ENCODE measurements at regions not wholly inside any gene's neighbourhood (a gene's known extent, or its start where the extent isn't known, plus 50 kb on each side); places are given as distances from the start of the nearest gene placed in this dataset.

DNA sequence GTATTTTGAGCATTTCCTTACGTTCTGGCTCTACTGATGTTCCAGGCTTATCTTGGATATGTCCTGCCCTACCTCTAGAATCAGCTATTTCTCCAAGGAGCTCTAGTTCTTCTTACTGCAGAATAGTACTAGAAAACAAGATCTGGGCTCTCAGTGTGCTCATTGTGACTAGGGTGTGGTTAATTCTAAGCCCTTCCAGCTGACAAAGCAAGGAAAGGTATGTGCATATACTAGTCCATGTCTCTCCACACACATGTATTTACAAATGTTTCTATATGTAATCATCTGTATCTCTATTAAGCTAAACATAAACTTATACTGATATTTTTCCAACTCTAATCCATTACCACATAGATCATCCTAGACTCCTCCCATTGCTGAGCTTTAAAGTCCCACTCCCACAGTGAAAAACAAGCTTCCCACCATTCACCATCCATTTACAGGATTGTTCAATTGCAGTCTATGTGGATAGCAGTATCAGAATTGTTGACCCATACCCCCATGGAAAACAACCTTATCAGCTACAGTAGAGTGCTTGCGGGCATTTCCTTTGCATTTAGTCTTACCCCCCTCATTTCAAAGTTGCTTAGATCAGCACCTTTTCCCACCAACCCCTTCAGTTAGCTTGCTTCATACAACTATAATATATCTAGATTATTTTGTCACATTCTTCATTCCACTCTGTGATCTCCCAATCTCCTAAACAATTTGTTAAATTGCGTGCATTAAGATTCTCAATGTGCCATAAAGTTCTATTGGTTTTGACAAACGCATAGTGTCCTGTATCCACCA lies 194.5 kb downstream of the SOX9 start:
- no peak for DNase-seq (ENCODE audit: low spot score)
- TF ChIP-seq, protein P1, sequence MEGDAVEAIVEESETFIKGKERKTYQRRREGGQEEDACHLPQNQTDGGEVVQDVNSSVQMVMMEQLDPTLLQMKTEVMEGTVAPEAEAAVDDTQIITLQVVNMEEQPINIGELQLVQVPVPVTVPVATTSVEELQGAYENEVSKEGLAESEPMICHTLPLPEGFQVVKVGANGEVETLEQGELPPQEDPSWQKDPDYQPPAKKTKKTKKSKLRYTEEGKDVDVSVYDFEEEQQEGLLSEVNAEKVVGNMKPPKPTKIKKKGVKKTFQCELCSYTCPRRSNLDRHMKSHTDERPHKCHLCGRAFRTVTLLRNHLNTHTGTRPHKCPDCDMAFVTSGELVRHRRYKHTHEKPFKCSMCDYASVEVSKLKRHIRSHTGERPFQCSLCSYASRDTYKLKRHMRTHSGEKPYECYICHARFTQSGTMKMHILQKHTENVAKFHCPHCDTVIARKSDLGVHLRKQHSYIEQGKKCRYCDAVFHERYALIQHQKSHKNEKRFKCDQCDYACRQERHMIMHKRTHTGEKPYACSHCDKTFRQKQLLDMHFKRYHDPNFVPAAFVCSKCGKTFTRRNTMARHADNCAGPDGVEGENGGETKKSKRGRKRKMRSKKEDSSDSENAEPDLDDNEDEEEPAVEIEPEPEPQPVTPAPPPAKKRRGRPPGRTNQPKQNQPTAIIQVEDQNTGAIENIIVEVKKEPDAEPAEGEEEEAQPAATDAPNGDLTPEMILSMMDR (IDR thresholded peaks at IDR 0.05; ENCODE audit: unreplicated experiment), result no peak
- no peak overlapping the region for H3K4me3 Mint-ChIP-seq (ENCODE audit: unreplicated experiment)
- H3K27ac Mint-ChIP-seq (ENCODE audit: unreplicated experiment), result no peak overlapping the region
- no peaks in the 10 kb centered on the region for H3K27me3 Mint-ChIP-seq (ENCODE audit: unreplicated experiment)
- H3K9me3 Mint-ChIP-seq (ENCODE audit: unreplicated experiment), result peaks cover under 1% of the 10 kb centered on the region
- H3K36me3 Mint-ChIP-seq (ENCODE audit: low read depth, unreplicated experiment), result no peaks in the 10 kb centered on the region
- H3K4me1 Mint-ChIP-seq (ENCODE audit: unreplicated experiment), result peaks cover 10% of the 10 kb centered on the region

DNA sequence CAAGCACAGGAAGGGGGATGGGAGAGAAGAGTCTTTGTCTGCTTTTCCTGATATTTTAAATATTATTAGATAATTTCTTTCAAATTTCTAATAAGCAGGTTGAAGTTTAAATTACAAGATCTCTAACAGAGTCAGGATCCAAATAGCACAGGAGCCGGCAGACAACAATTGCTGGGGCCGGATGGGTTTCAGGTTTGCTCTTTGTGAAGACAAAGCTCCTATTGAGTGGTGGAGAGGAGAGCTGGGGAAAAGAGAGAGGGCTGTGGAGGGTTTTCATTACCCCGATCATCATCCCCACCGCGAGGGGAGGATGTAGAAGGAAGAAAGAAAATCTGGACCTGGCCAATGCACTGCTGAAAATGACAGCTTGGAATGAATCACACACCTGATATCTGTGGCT lies 197.3 kb downstream of the SOX9 start:
- Mint-ChIP-seq H3K9me3 (ENCODE audit: unreplicated experiment) (peaks cover 5% of the 10 kb centered on the region), H3K27ac (ENCODE audit: unreplicated experiment) (no peak overlapping the region), H3K36me3 (ENCODE audit: low read depth, unreplicated experiment) (no peaks in the 10 kb centered on the region), H3K4me3 (ENCODE audit: unreplicated experiment) (no peak overlapping the region), H3K27me3 (ENCODE audit: unreplicated experiment) (no peaks in the 10 kb centered on the region), H3K4me1 (ENCODE audit: unreplicated experiment) (peaks cover 10% of the 10 kb centered on the region)
- TF ChIP-seq, protein P1 (IDR thresholded peaks at IDR 0.05; ENCODE audit: unreplicated experiment), result no peak
- no peak for DNase-seq (ENCODE audit: low spot score)

DNA sequence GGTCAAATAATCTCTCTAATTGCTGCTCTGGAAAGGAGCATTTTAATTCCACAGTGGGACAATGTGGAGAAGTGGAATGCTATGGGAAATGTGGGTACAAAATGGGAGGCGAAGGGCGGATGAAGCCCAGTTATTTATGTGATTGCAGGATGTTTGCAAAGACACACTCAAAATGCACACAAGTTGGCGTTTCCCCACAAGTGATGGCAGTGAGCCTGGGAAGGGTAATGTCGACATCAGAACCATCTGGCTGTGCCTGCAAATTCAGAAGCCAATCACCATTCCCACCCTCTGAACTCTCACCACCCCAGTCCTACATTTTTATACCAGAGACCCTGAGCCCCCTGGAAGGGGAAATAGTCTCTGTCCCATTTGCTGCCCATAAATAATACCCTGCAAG lies 201.1 kb downstream of the SOX9 start:
- peaks cover 5% of the 10 kb centered on the region for H3K9me3 Mint-ChIP-seq (ENCODE audit: unreplicated experiment)

DNA sequence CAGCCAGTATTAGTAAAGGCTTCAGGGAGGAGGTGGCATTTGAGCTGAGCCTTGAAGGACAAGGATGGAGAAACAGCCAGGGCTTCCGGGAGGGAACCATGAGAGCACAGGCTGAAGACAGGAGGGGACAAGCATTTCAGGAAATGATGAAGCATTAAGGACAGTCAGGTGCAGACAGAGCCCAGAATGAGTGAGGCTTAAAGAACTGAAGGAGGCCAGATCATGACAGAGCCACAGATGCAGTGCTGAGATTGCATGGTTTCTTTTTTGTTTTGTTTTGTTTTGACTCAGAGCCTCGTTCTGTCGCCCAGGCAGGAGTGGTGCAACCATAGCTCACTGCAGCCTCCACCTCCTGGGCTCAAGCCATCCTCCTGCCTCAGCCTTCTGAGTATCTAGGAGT lies 211.5 kb downstream of the SOX9 start:
- no peak overlapping the region for H3K27ac Mint-ChIP-seq (ENCODE audit: unreplicated experiment)
- H3K9me3 Mint-ChIP-seq (ENCODE audit: unreplicated experiment), result no peaks in the 10 kb centered on the region
- peaks cover 12% of the 10 kb centered on the region for H3K27me3 Mint-ChIP-seq (ENCODE audit: unreplicated experiment)

More for the DNA sequence above, 201.1 kb downstream of the SOX9 start:
- H3K4me3 Mint-ChIP-seq (ENCODE audit: unreplicated experiment), result no peak overlapping the region
- no peak for DNase-seq (ENCODE audit: low spot score)
- TF ChIP-seq, protein P1 (IDR thresholded peaks at IDR 0.05; ENCODE audit: unreplicated experiment), result no peak
- H3K4me1 Mint-ChIP-seq (ENCODE audit: unreplicated experiment), result peaks cover 10% of the 10 kb centered on the region
- H3K27ac Mint-ChIP-seq (ENCODE audit: unreplicated experiment), result no peak overlapping the region
- no peaks in the 10 kb centered on the region for H3K36me3 Mint-ChIP-seq (ENCODE audit: low read depth, unreplicated experiment)
- H3K27me3 Mint-ChIP-seq (ENCODE audit: unreplicated experiment), result no peaks in the 10 kb centered on the region

DNA sequence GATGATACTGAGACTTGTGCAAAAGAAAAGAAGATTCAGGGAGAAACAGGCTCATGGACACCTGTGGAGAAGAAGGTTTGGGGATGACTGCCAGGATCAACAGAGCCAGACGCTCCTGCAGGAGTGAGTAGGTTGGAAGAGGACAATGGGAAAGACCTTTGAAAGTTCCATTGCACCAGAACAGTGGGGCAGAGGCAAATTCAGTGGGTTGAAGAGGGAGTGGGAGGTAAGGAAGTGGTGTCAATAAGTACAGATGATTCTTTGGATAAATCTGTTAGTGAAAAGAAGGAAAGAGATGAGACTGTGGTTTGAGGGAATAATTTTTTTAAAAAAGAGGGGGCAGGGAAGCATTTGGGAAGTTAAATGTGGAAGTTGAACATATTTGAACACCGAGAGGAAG lies 212.8 kb downstream of the SOX9 start:
- TF ChIP-seq, protein P1 (IDR thresholded peaks at IDR 0.05; ENCODE audit: unreplicated experiment), result no peak
- Mint-ChIP-seq H3K9me3 (ENCODE audit: unreplicated experiment) (no peaks in the 10 kb centered on the region), H3K4me3 (ENCODE audit: unreplicated experiment) (no peak overlapping the region), H3K27me3 (ENCODE audit: unreplicated experiment) (peaks cover 13% of the 10 kb centered on the region), H3K36me3 (ENCODE audit: low read depth, unreplicated experiment) (no peaks in the 10 kb centered on the region), H3K27ac (ENCODE audit: unreplicated experiment) (no peak overlapping the region), H3K4me1 (ENCODE audit: unreplicated experiment) (peaks cover 7% of the 10 kb centered on the region)
- no peak for DNase-seq (ENCODE audit: low spot score)

More for the DNA sequence above, 211.5 kb downstream of the SOX9 start:
- no peaks in the 10 kb centered on the region for H3K36me3 Mint-ChIP-seq (ENCODE audit: low read depth, unreplicated experiment)
- TF ChIP-seq, protein P1 (IDR thresholded peaks at IDR 0.05; ENCODE audit: unreplicated experiment), result no peak
- no peaks in the 10 kb centered on the region for H3K4me1 Mint-ChIP-seq (ENCODE audit: unreplicated experiment)
- no peak overlapping the region for H3K4me3 Mint-ChIP-seq (ENCODE audit: unreplicated experiment)
- DNase-seq (ENCODE audit: low spot score), result no peak
